GM23338 (cell line): ENCODE measurements at regions not wholly inside any gene's neighbourhood (a gene's known extent, or its start where the extent isn't known, plus 50 kb on each side); places are given as distances from the start of the nearest gene placed in this dataset.

ENCODE experiments used
- ATAC-seq: fragments of 200-7000 bp; cut with Tn5 transposase; 3 replicates; pipeline ENCODE4 v1.9.1; 2020
- DNase-seq: peaks from one replicate; pipeline ENCODE4 v3.0.0-alpha.2; 2015; ENCODE audit warnings: low spot score
- H2AFZ ChIP-seq: fragments of 200-600 bp; sonication (generic); 2 replicates; pipeline ENCODE4 v1.8.0; 2016; ENCODE audit warnings: antibody characterized with exemption, mild to moderate bottlenecking, moderate library complexity
- H3F3A ChIP-seq: fragments of 200-600 bp; sonication (generic); replicated peaks from 2 replicates; pipeline ENCODE4 v1.8.0; 2017; ENCODE audit warnings: antibody characterized with exemption, mixed run types, low read depth
- H3K27ac ChIP-seq: fragments of 200-600 bp; sonication (generic); 2 replicates; pipeline ENCODE4 v1.6.1; 2016; ENCODE audit warnings: low read depth
- H3K27me3 ChIP-seq: fragments of 200-600 bp; sonication (generic); 2 replicates; pipeline ENCODE4 v1.8.0; 2016; ENCODE audit warnings: mild to moderate bottlenecking, mixed run types, moderate library complexity; ENCODE audit not compliant: insufficient read depth
- H3K36me3 ChIP-seq: fragments of 200-600 bp; sonication (generic); 2 replicates; pipeline ENCODE4 v1.8.0; 2016; ENCODE audit warnings: mild to moderate bottlenecking; ENCODE audit not compliant: insufficient read depth
- H3K4me1 ChIP-seq: fragments of 200-600 bp; sonication (generic); 2 replicates; pipeline ENCODE4 v1.8.0; 2016; ENCODE audit warnings: mild to moderate bottlenecking, moderate library complexity; ENCODE audit not compliant: insufficient read depth
- H3K4me2 ChIP-seq: fragments of 200-600 bp; sonication (generic); 2 replicates; pipeline ENCODE4 v1.7.1; 2017; ENCODE audit warnings: mixed run types
- H3K4me3 ChIP-seq: fragments of 200-600 bp; sonication (generic); 2 replicates; pipeline ENCODE4 v1.6.1; 2016; ENCODE audit warnings: mixed run types
- H3K79me2 ChIP-seq: fragments of 200-600 bp; sonication (generic); replicated peaks from 2 replicates; pipeline ENCODE4 v1.8.0; 2017; ENCODE audit warnings: mild to moderate bottlenecking; ENCODE audit not compliant: insufficient read depth
- H3K9me2 ChIP-seq: fragments of 200-600 bp; sonication (generic); 2 replicates; pipeline ENCODE4 v1.8.0; 2017; ENCODE audit not compliant: insufficient read depth
- H4K20me1 ChIP-seq: fragments of 200-600 bp; sonication (generic); replicated peaks from 2 replicates; pipeline ENCODE4 v1.8.0; 2017; ENCODE audit warnings: mild to moderate bottlenecking; ENCODE audit not compliant: insufficient read depth
- H3K27ac Mint-ChIP-seq: 2 replicates; pipeline ENCODE4 v1.8.0; 2020; ENCODE audit warnings: inconsistent platforms, mild to moderate bottlenecking, moderate library complexity, mixed read lengths
- H3K27me3 Mint-ChIP-seq: 3 replicates; pipeline ENCODE4 v1.8.0; 2022; ENCODE audit warnings: low read depth, mild to moderate bottlenecking, moderate library complexity, mixed read lengths, inconsistent platforms; ENCODE audit not compliant: insufficient read depth, poor library complexity
- H3K36me3 Mint-ChIP-seq: 3 replicates; pipeline ENCODE4 v1.8.0; 2021; ENCODE audit warnings: low read depth, mild to moderate bottlenecking, inconsistent platforms, moderate library complexity, mixed read lengths
- H3K4me1 Mint-ChIP-seq: 3 replicates; pipeline ENCODE4 v1.8.0; 2020; ENCODE audit warnings: mild to moderate bottlenecking, inconsistent platforms, mixed read lengths
- H3K4me3 Mint-ChIP-seq: 3 replicates; pipeline ENCODE4 v1.8.0; 2021; ENCODE audit warnings: moderate library complexity, mild to moderate bottlenecking, inconsistent platforms, mixed read lengths
- H3K9me3 Mint-ChIP-seq: 3 replicates; pipeline ENCODE4 v1.8.0; 2020; ENCODE audit warnings: moderate library complexity, mild to moderate bottlenecking, inconsistent platforms, mixed read lengths
- CREB1 ChIP-seq: fragments of 250-450 bp; sonication (Bioruptor Pico); IDR thresholded peaks from 2 replicates; pipeline ENCODE4 v1.5.0; 2020; ENCODE audit warnings: low read depth, mild to moderate bottlenecking, moderate library complexity
- EZH2phosphoT487 ChIP-seq: fragments of 200-600 bp; sonication (generic); IDR thresholded peaks from one replicate; pipeline ENCODE4 v1.8.1; 2018; ENCODE audit warnings: antibody characterized with exemption; ENCODE audit not compliant: unreplicated experiment
- JUNB ChIP-seq: IDR thresholded peaks from one replicate; pipeline ENCODE4 v1.6.1; 2016; ENCODE audit warnings: antibody characterized with exemption; ENCODE audit not compliant: unreplicated experiment
- ZNF114 ChIP-seq: fragments of 250-450 bp; sonication (Bioruptor Pico); IDR thresholded peaks from 2 replicates; pipeline ENCODE4 v1.5.0; 2020; ENCODE audit warnings: mild to moderate bottlenecking, moderate library complexity
- ZNF331 ChIP-seq: fragments of 250-450 bp; sonication (Bioruptor Pico); IDR thresholded peaks from 2 replicates; pipeline ENCODE4 v1.5.0; 2020; ENCODE audit warnings: low read depth, mild to moderate bottlenecking, moderate library complexity
- TF ChIP-seq, protein P1 (sequence below), 2 experiments: fragments of 200-600 bp in 1 of 2; sonication (generic) in 1 of 2; conservative IDR thresholded peaks; 2 replicates each; pipeline versions ENCODE4 v1.5.1 to v1.6.1; 2016 to 2017; ENCODE audit warnings: antibody characterized with exemption in 2 of 2, low read depth in 2 of 2, mild to moderate bottlenecking in 2 of 2, moderate library complexity in 1 of 2
- TF ChIP-seq, protein P2 (sequence below): IDR thresholded peaks from 2 replicates; pipeline ENCODE4 v1.6.1; 2016; ENCODE audit warnings: antibody characterized with exemption
- TF ChIP-seq, protein P3 (sequence below): fragments of 250-450 bp; sonication (Bioruptor Pico); IDR thresholded peaks from 2 replicates; pipeline ENCODE4 v1.5.0; 2020; ENCODE audit warnings: mild to moderate bottlenecking, moderate library complexity

- Mint-ChIP-seq H3K9me3 (peaks cover 4% of the 10 kb centered on the region; the same call in 1 of the 3 replicates), H3K36me3 (peaks cover 2% of the 10 kb centered on the region; the same call in 2 of the 3 replicates), H3K27me3 (no peaks in the 10 kb centered on the region), H3K27ac (no peak overlapping the region), H3K4me3 (no peak overlapping the region), H3K4me1 (no peaks in the 10 kb centered on the region)
- no peak overlapping the region for H2AFZ ChIP-seq
- H3K36me3 ChIP-seq = no peaks in the 10 kb centered on the region
- no peaks in the 10 kb centered on the region for H3K27me3 ChIP-seq
- H3K79me2 ChIP-seq = no peaks in the 10 kb centered on the region
- ATAC-seq (no peak), DNase-seq (no peak)
- H3K9me2 ChIP-seq = 0 out of 2 replicates have a peak, but pooled peaks cover 4% of the 10 kb centered on the region
- peaks cover 4% of the 10 kb centered on the region; the same call in 1 of the 2 replicates for H3K4me1 ChIP-seq
- no peak overlapping the region for H3K27ac ChIP-seq
- no peaks in the 10 kb centered on the region for H4K20me1 ChIP-seq
- TF ChIP-seq, protein P1, sequence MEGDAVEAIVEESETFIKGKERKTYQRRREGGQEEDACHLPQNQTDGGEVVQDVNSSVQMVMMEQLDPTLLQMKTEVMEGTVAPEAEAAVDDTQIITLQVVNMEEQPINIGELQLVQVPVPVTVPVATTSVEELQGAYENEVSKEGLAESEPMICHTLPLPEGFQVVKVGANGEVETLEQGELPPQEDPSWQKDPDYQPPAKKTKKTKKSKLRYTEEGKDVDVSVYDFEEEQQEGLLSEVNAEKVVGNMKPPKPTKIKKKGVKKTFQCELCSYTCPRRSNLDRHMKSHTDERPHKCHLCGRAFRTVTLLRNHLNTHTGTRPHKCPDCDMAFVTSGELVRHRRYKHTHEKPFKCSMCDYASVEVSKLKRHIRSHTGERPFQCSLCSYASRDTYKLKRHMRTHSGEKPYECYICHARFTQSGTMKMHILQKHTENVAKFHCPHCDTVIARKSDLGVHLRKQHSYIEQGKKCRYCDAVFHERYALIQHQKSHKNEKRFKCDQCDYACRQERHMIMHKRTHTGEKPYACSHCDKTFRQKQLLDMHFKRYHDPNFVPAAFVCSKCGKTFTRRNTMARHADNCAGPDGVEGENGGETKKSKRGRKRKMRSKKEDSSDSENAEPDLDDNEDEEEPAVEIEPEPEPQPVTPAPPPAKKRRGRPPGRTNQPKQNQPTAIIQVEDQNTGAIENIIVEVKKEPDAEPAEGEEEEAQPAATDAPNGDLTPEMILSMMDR (conservative IDR thresholded peaks at IDR 0.05; ENCODE audit: low read depth in 2 of 2) = no peak
- TF ChIP-seq ZNF331 (CRISPR knock-in tag) = no peak
- TF ChIP-seq, protein P2, sequence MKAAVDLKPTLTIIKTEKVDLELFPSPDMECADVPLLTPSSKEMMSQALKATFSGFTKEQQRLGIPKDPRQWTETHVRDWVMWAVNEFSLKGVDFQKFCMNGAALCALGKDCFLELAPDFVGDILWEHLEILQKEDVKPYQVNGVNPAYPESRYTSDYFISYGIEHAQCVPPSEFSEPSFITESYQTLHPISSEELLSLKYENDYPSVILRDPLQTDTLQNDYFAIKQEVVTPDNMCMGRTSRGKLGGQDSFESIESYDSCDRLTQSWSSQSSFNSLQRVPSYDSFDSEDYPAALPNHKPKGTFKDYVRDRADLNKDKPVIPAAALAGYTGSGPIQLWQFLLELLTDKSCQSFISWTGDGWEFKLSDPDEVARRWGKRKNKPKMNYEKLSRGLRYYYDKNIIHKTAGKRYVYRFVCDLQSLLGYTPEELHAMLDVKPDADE = no peak
- TF ChIP-seq, protein P3, sequence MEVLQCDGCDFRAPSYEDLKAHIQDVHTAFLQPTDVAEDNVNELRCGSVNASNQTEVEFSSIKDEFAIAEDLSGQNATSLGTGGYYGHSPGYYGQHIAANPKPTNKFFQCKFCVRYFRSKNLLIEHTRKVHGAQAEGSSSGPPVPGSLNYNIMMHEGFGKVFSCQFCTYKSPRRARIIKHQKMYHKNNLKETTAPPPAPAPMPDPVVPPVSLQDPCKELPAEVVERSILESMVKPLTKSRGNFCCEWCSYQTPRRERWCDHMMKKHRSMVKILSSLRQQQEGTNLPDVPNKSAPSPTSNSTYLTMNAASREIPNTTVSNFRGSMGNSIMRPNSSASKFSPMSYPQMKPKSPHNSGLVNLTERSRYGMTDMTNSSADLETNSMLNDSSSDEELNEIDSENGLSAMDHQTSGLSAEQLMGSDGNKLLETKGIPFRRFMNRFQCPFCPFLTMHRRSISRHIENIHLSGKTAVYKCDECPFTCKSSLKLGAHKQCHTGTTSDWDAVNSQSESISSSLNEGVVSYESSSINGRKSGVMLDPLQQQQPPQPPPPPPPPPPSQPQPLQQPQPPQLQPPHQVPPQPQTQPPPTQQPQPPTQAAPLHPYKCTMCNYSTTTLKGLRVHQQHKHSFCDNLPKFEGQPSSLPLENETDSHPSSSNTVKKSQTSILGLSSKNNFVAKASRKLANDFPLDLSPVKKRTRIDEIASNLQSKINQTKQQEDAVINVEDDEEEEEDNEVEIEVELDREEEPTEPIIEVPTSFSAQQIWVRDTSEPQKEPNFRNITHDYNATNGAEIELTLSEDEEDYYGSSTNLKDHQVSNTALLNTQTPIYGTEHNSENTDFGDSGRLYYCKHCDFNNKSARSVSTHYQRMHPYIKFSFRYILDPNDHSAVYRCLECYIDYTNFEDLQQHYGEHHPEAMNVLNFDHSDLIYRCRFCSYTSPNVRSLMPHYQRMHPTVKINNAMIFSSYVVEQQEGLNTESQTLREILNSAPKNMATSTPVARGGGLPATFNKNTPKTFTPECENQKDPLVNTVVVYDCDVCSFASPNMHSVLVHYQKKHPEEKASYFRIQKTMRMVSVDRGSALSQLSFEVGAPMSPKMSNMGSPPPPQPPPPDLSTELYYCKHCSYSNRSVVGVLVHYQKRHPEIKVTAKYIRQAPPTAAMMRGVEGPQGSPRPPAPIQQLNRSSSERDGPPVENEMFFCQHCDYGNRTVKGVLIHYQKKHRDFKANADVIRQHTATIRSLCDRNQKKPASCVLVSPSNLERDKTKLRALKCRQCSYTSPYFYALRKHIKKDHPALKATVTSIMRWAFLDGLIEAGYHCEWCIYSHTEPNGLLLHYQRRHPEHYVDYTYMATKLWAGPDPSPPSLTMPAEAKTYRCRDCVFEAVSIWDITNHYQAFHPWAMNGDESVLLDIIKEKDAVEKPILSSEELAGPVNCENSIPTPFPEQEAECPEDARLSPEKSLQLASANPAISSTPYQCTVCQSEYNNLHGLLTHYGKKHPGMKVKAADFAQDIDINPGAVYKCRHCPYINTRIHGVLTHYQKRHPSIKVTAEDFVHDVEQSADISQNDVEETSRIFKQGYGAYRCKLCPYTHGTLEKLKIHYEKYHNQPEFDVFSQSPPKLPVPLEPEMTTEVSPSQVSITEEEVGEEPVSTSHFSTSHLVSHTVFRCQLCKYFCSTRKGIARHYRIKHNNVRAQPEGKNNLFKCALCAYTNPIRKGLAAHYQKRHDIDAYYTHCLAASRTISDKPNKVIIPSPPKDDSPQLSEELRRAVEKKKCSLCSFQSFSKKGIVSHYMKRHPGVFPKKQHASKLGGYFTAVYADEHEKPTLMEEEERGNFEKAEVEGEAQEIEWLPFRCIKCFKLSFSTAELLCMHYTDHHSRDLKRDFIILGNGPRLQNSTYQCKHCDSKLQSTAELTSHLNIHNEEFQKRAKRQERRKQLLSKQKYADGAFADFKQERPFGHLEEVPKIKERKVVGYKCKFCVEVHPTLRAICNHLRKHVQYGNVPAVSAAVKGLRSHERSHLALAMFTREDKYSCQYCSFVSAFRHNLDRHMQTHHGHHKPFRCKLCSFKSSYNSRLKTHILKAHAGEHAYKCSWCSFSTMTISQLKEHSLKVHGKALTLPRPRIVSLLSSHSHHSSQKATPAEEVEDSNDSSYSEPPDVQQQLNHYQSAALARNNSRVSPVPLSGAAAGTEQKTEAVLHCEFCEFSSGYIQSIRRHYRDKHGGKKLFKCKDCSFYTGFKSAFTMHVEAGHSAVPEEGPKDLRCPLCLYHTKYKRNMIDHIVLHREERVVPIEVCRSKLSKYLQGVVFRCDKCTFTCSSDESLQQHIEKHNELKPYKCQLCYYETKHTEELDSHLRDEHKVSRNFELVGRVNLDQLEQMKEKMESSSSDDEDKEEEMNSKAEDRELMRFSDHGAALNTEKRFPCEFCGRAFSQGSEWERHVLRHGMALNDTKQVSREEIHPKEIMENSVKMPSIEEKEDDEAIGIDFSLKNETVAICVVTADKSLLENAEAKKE (CRISPR knock-in tag) = no peak
- no peak for TF ChIP-seq CREB1
- no peak for TF ChIP-seq JUNB
- TF ChIP-seq EZH2phosphoT487 = no peak
- no peak for TF ChIP-seq ZNF114 (CRISPR knock-in tag)
- no peak overlapping the region for H3K4me3 ChIP-seq
- H3F3A ChIP-seq = no peaks in the 10 kb centered on the region
- H3K4me2 ChIP-seq = no peak overlapping the region
Measured at GRCh38 chr21:38014298-38014697, 98.0 kb upstream of the KCNJ6 start.
